Panc1 (cell line): ENCODE measurements at regions not wholly inside any gene's neighbourhood (a gene's known extent, or its start where the extent isn't known, plus 50 kb on each side); places are given as distances from the start of the nearest gene placed in this dataset.

ENCODE experiments used
- ATAC-seq: fragments of 200-7000 bp; cut with Tn5 transposase; 2 replicates; pipeline ENCODE4 v1.9.1; 2020; ENCODE audit warnings: mild to moderate bottlenecking, moderate library complexity
- BruUV-seq: library from RNA; stranded (reverse); fragments of 400-500 nt; replicated peaks from 2 replicates; lab custom pipeline; 2021; lab: Mats Ljungman, UMichigan
- CTCF ChIA-PET: fragments of 300-600 bp; sonication (Branson Sonifier 250); formaldehyde crosslinking; loops from one replicate; lab custom pipeline; 2022; ENCODE audit warnings: antibody characterized with exemption; lab: Charles Lee
- POLR2A ChIA-PET: fragments of 300-600 bp; sonication (Branson Sonifier 250); formaldehyde crosslinking; loops from one replicate; lab custom pipeline; 2022; ENCODE audit warnings: antibody characterized with exemption; lab: Charles Lee
- DNase-seq: peaks from one replicate; pipeline ENCODE4 v3.0.0-alpha.2; 2010; ENCODE audit warnings: low read depth, low spot score
- H3K27ac ChIP-seq: 2 replicates; pipeline ENCODE4 v1.5.1; 2011; ENCODE audit warnings: mild to moderate bottlenecking, low read length, inconsistent platforms
- H3K27me3 ChIP-seq: fragments of 200-500 bp; sonication (Bioruptor generic); 2 replicates; pipeline ENCODE4 v1.6.0; 2014; ENCODE audit warnings: low read length, inconsistent platforms; ENCODE audit not compliant: control insufficient read depth, insufficient read depth
- H3K36me3 ChIP-seq: fragments of 200-500 bp; sonication (Bioruptor generic); 2 replicates; pipeline ENCODE4 v1.5.1; 2014; ENCODE audit warnings: inconsistent platforms, mild to moderate bottlenecking, low read length, moderate library complexity; ENCODE audit not compliant: control insufficient read depth, insufficient read depth
- H3K4me1 ChIP-seq: 2 replicates; pipeline ENCODE4 v1.5.1; 2011; ENCODE audit warnings: inconsistent platforms, mild to moderate bottlenecking, low read length, moderate library complexity; ENCODE audit not compliant: control insufficient read depth, insufficient read depth
- H3K4me3 ChIP-seq, 2 experiments: 2 replicates each; pipeline ENCODE4 v1.5.1; 2011 to 2012; ENCODE audit warnings: low read depth in 2 of 2, low read length in 2 of 2, mild to moderate bottlenecking in 2 of 2, inconsistent platforms in 1 of 2, moderate library complexity in 1 of 2
- H3K9me3 ChIP-seq: fragments of 200-500 bp; sonication (Bioruptor generic); 2 replicates; pipeline ENCODE4 v1.5.1; 2014; ENCODE audit warnings: low read depth, mild to moderate bottlenecking, inconsistent platforms, low read length, moderate library complexity; ENCODE audit not compliant: control insufficient read depth, insufficient read depth
- POLR2AphosphoS5 ChIP-seq: IDR thresholded peaks from 2 replicates; pipeline ENCODE4 v1.6.1; 2012; ENCODE audit warnings: mild to moderate bottlenecking, low read depth, low read length, moderate library complexity
- REST ChIP-seq, 2 experiments: IDR thresholded peaks; 2 replicates each; pipeline ENCODE4 v1.6.1; 2011 to 2012; ENCODE audit warnings: low read depth in 2 of 2, control low read depth in 1 of 2, low read length in 1 of 2, mild to moderate bottlenecking in 1 of 2, moderate library complexity in 1 of 2; ENCODE audit not compliant: insufficient read depth in 1 of 2
- SIN3A ChIP-seq: IDR thresholded peaks from 2 replicates; pipeline ENCODE4 v1.6.1; 2012; ENCODE audit warnings: low read depth, mild to moderate bottlenecking, low read length, moderate library complexity, borderline replicate concordance; ENCODE audit not compliant: insufficient read depth
- TCF7L2 ChIP-seq: IDR thresholded peaks from 2 replicates; pipeline ENCODE4 v1.6.1; 2011; ENCODE audit warnings: mild to moderate bottlenecking, low read depth, low read length, inconsistent platforms
- in situ Hi-C: cut with HindIII; loops from 2 replicates; pipeline ENCODE4 v1.10.0; 2016; ENCODE audit warnings: low sequenced_read_pairs, low pct_unique_long_range_greater_than_20kb
- intact Hi-C: fragments of 100-400 bp; cut with micrococcal nuclease; formaldehyde crosslinking; loops from one replicate; pipeline ENCODE4 v1.10.0; 2022; ENCODE audit not compliant: unreplicated experiment
- TF ChIP-seq, protein P1 (sequence below): fragments of 450-650 bp; IDR thresholded peaks from 2 replicates; pipeline ENCODE4 v1.5.1; 2017; ENCODE audit warnings: mild to moderate bottlenecking

- no peak overlapping the region for H3K4me3 ChIP-seq
- ATAC-seq: no peak
- ChIA-PET CTCF (no interaction called here), POLR2A (no interaction called here)
- TF ChIP-seq TCF7L2 (no peak), REST (IDR thresholded peaks at IDR 0.05; ENCODE audit: insufficient read depth in 1 of 2, low read depth in 2 of 2, low read length in 1 of 2) (no peak), POLR2AphosphoS5 (no peak), SIN3A (no peak)
- TF ChIP-seq, protein P1, sequence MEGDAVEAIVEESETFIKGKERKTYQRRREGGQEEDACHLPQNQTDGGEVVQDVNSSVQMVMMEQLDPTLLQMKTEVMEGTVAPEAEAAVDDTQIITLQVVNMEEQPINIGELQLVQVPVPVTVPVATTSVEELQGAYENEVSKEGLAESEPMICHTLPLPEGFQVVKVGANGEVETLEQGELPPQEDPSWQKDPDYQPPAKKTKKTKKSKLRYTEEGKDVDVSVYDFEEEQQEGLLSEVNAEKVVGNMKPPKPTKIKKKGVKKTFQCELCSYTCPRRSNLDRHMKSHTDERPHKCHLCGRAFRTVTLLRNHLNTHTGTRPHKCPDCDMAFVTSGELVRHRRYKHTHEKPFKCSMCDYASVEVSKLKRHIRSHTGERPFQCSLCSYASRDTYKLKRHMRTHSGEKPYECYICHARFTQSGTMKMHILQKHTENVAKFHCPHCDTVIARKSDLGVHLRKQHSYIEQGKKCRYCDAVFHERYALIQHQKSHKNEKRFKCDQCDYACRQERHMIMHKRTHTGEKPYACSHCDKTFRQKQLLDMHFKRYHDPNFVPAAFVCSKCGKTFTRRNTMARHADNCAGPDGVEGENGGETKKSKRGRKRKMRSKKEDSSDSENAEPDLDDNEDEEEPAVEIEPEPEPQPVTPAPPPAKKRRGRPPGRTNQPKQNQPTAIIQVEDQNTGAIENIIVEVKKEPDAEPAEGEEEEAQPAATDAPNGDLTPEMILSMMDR: no peak
- H3K36me3 ChIP-seq: no peaks in the 10 kb centered on the region
- H3K27me3 ChIP-seq: no peaks in the 10 kb centered on the region
- intact Hi-C loops: no loop called here
- BruUV-seq: no TSS peak
- no peaks in the 10 kb centered on the region for H3K9me3 ChIP-seq
- no peak overlapping the region for H3K27ac ChIP-seq
- DNase-seq: no peak
- in situ Hi-C loops: no loop called here
- H3K4me1 ChIP-seq: no peaks in the 10 kb centered on the region
Observed at GRCh38 chr5:130545291-130545690, 619.8 kb downstream of the HINT1 start.

GRCh38 chr5:130541617-130542221 is 623.3 kb downstream of the HINT1 start:
- no peaks in the 10 kb centered on the region for H3K9me3 ChIP-seq
- no peak for DNase-seq
- H3K36me3 ChIP-seq: no peaks in the 10 kb centered on the region
- intact Hi-C loops: no loop called here
- CTCF ChIA-PET: no interaction called here
- in situ Hi-C loops: no loop called here
- no peaks in the 10 kb centered on the region for H3K27me3 ChIP-seq
- no peak overlapping the region for H3K4me3 ChIP-seq
- H3K27ac ChIP-seq: no peak overlapping the region
- no TSS peak for BruUV-seq
- no peaks in the 10 kb centered on the region for H3K4me1 ChIP-seq
- POLR2A ChIA-PET: no interaction called here
- no peak for ATAC-seq
- TF ChIP-seq SIN3A: no peak
- no peak for TF ChIP-seq POLR2AphosphoS5
- TF ChIP-seq REST (IDR thresholded peaks at IDR 0.05; ENCODE audit: insufficient read depth in 1 of 2, low read depth in 2 of 2, low read length in 1 of 2): no peak
- TF ChIP-seq TCF7L2: no peak
- TF ChIP-seq, protein P1: no peak
